Mammary epithelial cell (primary cell): ENCODE measurements at regions not wholly inside any gene's neighbourhood (a gene's known extent, or its start where the extent isn't known, plus 50 kb on each side); places are given as distances from the start of the nearest gene placed in this dataset.

Source experiments
- EZH2 ChIP-seq: IDR thresholded peaks from 2 replicates; pipeline ENCODE4 v1.6.1; 2012; ENCODE audit warnings: low read length, inconsistent platforms, borderline replicate concordance
- TF ChIP-seq, protein P1 (sequence below), 2 donors: IDR thresholded peaks in 1 of 2; conservative IDR thresholded peaks in 1 of 2; 2 replicates each; pipeline ENCODE4 v1.5.1; 2011 to 2012; ENCODE audit warnings: inconsistent platforms in 2 of 2, low read length in 2 of 2, mild to moderate bottlenecking in 2 of 2, control low read depth in 1 of 2, low read depth in 1 of 2; ENCODE audit not compliant: insufficient read depth in 1 of 2; ENCODE audit errors: extremely low read depth in 1 of 2

DNA sequence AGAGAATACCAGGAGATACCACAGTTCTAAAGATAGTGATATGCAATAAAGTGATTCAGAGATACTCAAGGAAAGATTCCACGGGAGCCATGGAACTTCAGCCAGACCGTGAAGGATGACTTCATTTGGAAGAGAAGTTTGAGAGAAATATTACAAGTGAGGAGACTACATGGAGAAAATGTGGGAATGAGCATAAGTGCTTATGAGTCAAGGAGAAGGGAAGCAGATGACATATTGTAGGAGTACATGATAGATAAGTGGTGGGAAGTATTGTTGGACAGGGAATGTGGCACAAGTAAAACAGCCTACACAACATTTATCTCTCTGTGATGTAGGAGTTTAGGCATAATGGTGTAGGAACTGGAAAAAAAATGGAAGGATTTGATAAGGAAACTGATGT is 122.1 kb upstream of the FBXL17 start:
- TF ChIP-seq, protein P1, sequence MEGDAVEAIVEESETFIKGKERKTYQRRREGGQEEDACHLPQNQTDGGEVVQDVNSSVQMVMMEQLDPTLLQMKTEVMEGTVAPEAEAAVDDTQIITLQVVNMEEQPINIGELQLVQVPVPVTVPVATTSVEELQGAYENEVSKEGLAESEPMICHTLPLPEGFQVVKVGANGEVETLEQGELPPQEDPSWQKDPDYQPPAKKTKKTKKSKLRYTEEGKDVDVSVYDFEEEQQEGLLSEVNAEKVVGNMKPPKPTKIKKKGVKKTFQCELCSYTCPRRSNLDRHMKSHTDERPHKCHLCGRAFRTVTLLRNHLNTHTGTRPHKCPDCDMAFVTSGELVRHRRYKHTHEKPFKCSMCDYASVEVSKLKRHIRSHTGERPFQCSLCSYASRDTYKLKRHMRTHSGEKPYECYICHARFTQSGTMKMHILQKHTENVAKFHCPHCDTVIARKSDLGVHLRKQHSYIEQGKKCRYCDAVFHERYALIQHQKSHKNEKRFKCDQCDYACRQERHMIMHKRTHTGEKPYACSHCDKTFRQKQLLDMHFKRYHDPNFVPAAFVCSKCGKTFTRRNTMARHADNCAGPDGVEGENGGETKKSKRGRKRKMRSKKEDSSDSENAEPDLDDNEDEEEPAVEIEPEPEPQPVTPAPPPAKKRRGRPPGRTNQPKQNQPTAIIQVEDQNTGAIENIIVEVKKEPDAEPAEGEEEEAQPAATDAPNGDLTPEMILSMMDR (conservative IDR thresholded peaks at IDR 0.05 in 1 of 2, IDR thresholded peaks at IDR 0.05 in 1 of 2; ENCODE audit: extremely low read depth in 1 of 2, insufficient read depth in 1 of 2, low read depth in 1 of 2, low read length in 2 of 2) = no peak
- TF ChIP-seq EZH2 = no peak
